ENCODE measurements at regions not wholly inside any gene's neighbourhood (a gene's known extent, or its start where the extent isn't known, plus 50 kb on each side); places are given as distances from the start of the nearest gene placed in this dataset.
A peak's percentile ranks its signal among the peaks of the same experiment; 100 is the strongest.

GRCh38 chr18:5628512-5629255 lies 84.9 kb upstream of the EPB41L3 start:
- TF ChIP-seq CTCF (IDR thresholded peaks at IDR 0.05; ENCODE audit: low read depth, low read length), result no peak
- H3K4me3 ChIP-seq (ENCODE audit: low read depth, low read length), result peak overlapping the region; percentile 71

GRCh38 chr18:5627776-5628511 lies 84.1 kb upstream of the EPB41L3 start:
- H3K4me3 ChIP-seq (ENCODE audit: low read depth, low read length), result peak overlapping the region; percentile 71
- no peak for TF ChIP-seq CTCF (IDR thresholded peaks at IDR 0.05; ENCODE audit: low read depth, low read length)

DNA sequence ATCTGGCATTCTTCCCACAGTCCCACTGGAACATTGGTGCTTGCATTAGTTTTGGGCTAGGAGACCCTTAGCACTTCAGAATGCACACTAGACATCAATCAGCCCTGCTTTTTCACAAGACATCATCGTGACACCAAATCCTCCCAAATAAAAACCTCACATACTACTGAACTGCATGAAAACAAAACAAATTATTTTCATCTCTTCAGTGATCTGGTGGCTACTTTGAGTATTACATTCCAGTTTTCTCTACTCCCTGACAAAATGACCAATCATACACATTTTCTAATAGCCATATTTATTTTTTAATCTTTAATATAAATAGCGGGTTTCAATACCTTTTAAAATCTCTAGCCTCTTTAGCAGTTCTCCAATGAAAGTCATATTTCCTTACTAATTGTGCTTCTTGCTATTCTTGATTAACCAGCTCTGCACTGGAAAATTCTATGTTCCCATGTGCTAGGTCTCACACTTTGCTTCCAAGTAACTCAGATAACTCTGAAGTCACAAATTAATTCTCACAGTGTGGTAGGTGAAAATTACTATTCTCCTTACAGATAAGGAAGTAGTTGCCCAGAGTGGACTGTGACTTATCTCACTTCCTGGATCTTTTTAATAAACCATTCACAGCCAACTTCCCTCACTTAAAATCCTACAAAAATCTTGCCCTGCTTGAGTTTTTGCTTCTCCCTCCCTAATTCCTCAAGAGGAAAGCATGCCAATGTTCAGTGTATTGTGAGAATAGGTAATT lies 82.5 kb upstream of the EPB41L3 start:
- H3K4me3 ChIP-seq (ENCODE audit: low read depth, low read length), result no peak overlapping the region
- no peak for TF ChIP-seq CTCF (IDR thresholded peaks at IDR 0.05; ENCODE audit: low read depth, low read length)

- H3K4me3 ChIP-seq (ENCODE audit: low read depth, low read length), result no peak overlapping the region
- no peak for TF ChIP-seq CTCF (IDR thresholded peaks at IDR 0.05; ENCODE audit: low read depth, low read length)
Observed at GRCh38 chr18:5625076-5625475, 81.3 kb upstream of the EPB41L3 start.

DNA sequence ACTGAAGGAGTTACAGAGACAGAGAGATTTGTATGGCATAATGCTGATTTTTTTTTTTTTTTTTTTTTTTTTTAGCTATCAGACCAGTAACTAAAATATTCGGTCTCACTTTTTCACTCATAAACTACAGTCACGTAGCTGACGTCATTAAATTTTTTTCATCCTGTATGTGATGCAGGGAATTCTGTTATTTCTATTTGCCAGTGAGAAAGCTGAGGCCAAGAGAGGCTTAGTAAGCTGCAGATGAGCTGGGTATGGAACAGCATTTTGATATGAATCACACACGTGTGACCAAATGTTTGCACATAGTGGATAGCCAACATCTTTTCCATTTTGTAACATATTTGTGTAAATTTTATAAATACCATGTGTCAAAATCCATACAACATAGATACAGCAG lies 79.1 kb upstream of the EPB41L3 start:
- no peak for TF ChIP-seq CTCF (IDR thresholded peaks at IDR 0.05; ENCODE audit: low read depth, low read length)
- no peak overlapping the region for H3K4me3 ChIP-seq (ENCODE audit: low read depth, low read length)

- H3K4me3 ChIP-seq (ENCODE audit: low read depth, low read length), result no peak overlapping the region
- no peak for TF ChIP-seq CTCF (IDR thresholded peaks at IDR 0.05; ENCODE audit: low read depth, low read length)
Observed at GRCh38 chr18:5620289-5620688, 76.5 kb upstream of the EPB41L3 start.
